IPS DF 6.9 (cell line): ENCODE measurements at regions not wholly inside any gene's neighbourhood (a gene's known extent, or its start where the extent isn't known, plus 50 kb on each side); places are given as distances from the start of the nearest gene placed in this dataset.
"Not testable (repeated sequence)": the region's sequence is repeated elsewhere in the genome, so short reads cannot be mapped to it uniquely, and the experiment has no call there.

Experiments
- DNase-seq: peaks from one replicate; pipeline ENCODE4 v3.0.0-alpha.2; 2013; ENCODE audit warnings: low read depth, low spot score
- H3K27ac ChIP-seq: one replicate; pipeline ENCODE4 v1.5.1; 2013; ENCODE audit warnings: low read length, control low read depth
- H3K27me3 ChIP-seq: 2 replicates; pipeline ENCODE4 v1.6.1; 2013; ENCODE audit warnings: mild to moderate bottlenecking, low read length; ENCODE audit not compliant: control insufficient read depth, insufficient read depth
- H3K36me3 ChIP-seq: 2 replicates; pipeline ENCODE4 v1.6.1; 2013; ENCODE audit warnings: low read length; ENCODE audit not compliant: control insufficient read depth, insufficient read depth
- H3K4me1 ChIP-seq: 2 replicates; pipeline ENCODE4 v1.6.1; 2013; ENCODE audit warnings: low read length; ENCODE audit not compliant: control insufficient read depth, insufficient read depth
- H3K4me3 ChIP-seq: 2 replicates; pipeline ENCODE4 v1.5.1; 2013; ENCODE audit warnings: mild to moderate bottlenecking, low read length
- H3K9me3 ChIP-seq: 2 replicates; pipeline ENCODE4 v1.6.1; 2013; ENCODE audit warnings: low read length, inconsistent platforms; ENCODE audit not compliant: control insufficient read depth, insufficient read depth
- whole genome bisulfite sequencing: extraction: QIAGEN DNeasy Blood & Tissue Kit; methylation state at CpG from one replicate; pipeline ENCODE4 v1.1.7; 2013; ENCODE audit warnings: mixed read lengths, missing lambda C conversion rate; ENCODE audit not compliant: insufficient read length, insufficient coverage; 5-methylcytosine and 5-hydroxymethylcytosine counted together

DNA sequence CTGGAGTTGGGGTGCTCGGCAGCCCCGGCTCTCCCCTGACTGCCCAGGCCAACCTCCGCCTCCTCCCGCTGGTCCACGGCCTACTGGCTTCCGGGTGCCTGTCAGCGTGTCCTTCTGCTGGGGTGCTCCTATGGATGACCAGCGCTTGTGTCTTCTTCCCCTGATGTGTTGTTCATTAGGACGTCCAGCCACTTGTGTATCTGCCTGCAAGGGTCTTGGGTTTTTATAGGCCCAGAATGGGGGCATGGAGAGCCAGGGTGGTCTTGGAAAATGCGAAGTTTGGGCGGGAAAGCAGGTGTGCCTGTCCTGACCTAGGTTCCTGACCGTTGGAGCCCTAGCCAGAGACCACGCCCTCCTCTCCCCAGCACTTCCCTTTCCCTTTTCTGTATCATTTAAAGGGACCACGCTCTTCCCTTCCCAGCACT is 139.8 kb downstream of the SLITRK5 start:
- Histone ChIP-seq H3K9me3 (no peaks in the 10 kb centered on the region), H3K36me3 (no peaks in the 10 kb centered on the region), H3K4me1 (no peaks in the 10 kb centered on the region), H3K27ac (no peak overlapping the region), H3K27me3 (no peaks in the 10 kb centered on the region), H3K4me3 (no peak overlapping the region)
- no peak for DNase-seq
- no CpG with 5 or more reads among the region's 14 CpGs for WGBS

DNA sequence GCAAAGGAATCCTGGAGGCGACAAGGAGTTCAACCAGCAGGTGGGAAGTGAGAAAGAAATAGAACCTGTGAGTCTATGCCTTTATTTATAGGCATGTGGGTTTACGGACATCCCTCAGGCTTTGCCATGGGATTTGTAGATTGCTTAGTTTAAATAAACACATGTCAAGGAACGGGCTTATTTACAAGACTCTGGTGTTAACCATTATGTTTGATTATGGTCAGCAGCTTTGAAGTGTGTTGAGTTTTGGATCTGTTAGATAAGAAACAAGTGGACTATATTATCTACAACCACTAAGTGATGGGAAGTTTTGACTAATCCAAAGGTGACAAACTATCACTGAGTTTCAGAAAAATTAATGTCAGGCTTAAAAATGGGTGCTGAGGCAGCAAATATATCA is 143.2 kb downstream of the SLITRK5 start:
- Histone ChIP-seq H3K4me3 (no peak overlapping the region), H3K9me3 (no peaks in the 10 kb centered on the region), H3K27me3 (no peaks in the 10 kb centered on the region), H3K4me1 (no peaks in the 10 kb centered on the region), H3K27ac (no peak overlapping the region), H3K36me3 (no peaks in the 10 kb centered on the region)
- no CpG with 5 or more reads among the region's 3 CpGs for WGBS
- no peak for DNase-seq

DNA sequence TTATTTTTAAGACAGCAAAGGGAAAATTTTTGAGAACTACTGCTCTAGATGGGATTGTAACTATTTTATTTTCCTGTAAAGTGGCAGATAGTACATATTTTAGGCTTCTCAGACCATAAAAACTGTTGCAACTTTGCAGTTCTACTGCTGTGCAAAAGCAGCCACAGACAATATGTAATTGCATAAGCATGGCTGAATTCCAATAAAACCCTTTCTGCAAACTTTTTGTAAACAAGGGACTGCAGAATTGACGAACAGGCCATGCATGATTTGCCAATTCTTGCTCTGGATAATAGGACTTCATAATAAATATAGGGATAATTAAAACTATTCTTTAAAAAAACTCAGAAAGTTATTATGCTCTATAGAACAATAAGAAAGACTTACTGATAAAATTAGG is 149.1 kb downstream of the SLITRK5 start:
- DNase-seq, result no peak
- H3K4me3 ChIP-seq, result no peak overlapping the region
- H3K27ac ChIP-seq, result no peak overlapping the region
- H3K27me3 ChIP-seq, result no peaks in the 10 kb centered on the region
- H3K4me1 ChIP-seq, result no peaks in the 10 kb centered on the region
- no CpG with 5 or more reads among the region's 1 CpG for WGBS
- no peaks in the 10 kb centered on the region for H3K9me3 ChIP-seq
- H3K36me3 ChIP-seq, result no peaks in the 10 kb centered on the region

DNA sequence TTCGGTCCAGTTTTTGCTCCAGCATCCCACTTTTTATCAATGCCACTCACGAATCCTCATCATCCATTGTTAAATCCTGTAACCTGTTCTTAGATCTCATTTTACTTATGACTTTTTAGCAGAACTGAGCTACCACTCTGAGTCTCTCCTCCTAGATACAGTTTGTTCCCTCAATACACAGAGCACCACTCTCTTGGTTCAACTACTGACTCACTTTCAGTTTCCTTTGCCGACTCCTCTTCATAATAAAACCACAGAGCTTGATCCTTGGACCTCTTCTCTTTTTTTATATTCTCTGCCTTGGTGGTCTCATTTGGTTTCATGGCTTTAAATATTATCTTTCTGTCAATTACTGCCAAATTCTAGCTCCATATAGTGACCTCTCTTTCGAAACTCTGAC is 150.3 kb downstream of the SLITRK5 start:
- WGBS, result no CpG with 5 or more reads among the region's 4 CpGs
- H3K9me3 ChIP-seq, result no peaks in the 10 kb centered on the region
- DNase-seq, result no peak
- no peaks in the 10 kb centered on the region for H3K4me1 ChIP-seq
- no peak overlapping the region for H3K27ac ChIP-seq
- no peak overlapping the region for H3K4me3 ChIP-seq
- no peaks in the 10 kb centered on the region for H3K27me3 ChIP-seq
- H3K36me3 ChIP-seq, result no peaks in the 10 kb centered on the region

DNA sequence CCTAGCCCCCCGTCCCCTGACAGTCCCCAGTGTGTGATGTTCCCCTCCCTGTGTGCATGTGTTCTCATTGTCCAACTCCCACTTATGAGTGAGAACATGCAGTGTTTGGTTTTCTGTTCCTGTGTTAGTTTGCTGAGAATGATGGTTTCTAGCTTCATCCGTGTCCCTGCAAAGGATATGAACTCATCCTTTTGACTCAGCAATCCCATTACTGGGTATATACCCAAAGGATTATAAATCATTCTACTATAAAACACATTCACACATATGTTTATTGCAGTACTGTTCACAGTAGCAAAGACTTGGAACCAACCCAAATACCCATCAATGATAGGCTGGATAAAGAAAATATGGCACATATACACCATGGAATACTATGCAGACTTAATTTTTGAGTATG is 155.1 kb downstream of the SLITRK5 start:
- H3K4me1 ChIP-seq, H3K27me3 ChIP-seq, H3K36me3 ChIP-seq, H3K9me3 ChIP-seq, H3K27ac ChIP-seq, H3K4me3 ChIP-seq, DNase-seq: not testable (repeated sequence)
- no CpG with 5 or more reads among the region's 2 CpGs for WGBS

DNA sequence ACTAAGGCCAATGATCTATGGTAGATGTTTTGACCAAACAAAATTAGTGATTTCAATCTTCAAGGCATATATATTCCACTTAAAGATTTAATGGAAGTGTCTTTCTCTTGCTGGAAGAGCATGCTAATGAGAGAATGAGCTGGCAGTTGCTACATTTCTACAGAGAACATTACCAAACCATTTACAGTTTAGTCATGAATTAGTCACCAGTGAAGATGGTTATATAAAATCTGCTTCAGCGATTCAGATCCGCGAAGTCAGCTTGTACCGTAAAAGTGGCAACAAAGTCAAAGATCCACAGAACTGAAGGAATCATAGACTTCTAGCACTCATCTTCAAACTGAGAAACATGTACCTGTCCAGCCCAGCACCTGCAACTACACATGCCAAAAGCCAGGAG is 156.3 kb downstream of the SLITRK5 start:
- DNase-seq, result no peak
- no peaks in the 10 kb centered on the region for H3K27me3 ChIP-seq
- H3K4me1 ChIP-seq, result no peaks in the 10 kb centered on the region
- no CpG with 5 or more reads among the region's 4 CpGs for WGBS
- H3K36me3 ChIP-seq, result no peaks in the 10 kb centered on the region
- H3K9me3 ChIP-seq, result no peaks in the 10 kb centered on the region
- H3K4me3 ChIP-seq, result no peak overlapping the region
- no peak overlapping the region for H3K27ac ChIP-seq

DNA sequence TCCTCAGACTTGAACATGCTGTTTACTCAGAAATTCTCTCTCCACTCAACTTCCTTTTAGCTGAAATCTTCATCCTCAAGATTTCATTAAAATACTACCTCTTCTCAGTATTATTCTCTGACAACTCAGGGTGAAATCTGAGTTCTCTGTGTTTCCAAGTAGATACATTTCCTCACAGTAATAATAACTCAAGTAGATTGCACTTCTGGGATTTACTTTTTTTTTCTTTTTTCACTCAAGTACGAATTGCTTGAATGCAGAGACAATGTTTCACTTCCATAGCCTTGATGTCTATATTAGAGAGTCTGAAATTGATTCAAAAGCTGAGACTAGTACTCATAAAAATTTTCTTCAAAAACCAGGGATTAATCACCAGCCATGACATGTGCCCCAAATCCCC is 166.4 kb downstream of the SLITRK5 start:
- Histone ChIP-seq H3K9me3 (no peaks in the 10 kb centered on the region), H3K27me3 (no peaks in the 10 kb centered on the region), H3K4me3 (no peak overlapping the region), H3K36me3 (no peaks in the 10 kb centered on the region), H3K27ac (no peak overlapping the region), H3K4me1 (no peaks in the 10 kb centered on the region)
- no CpG with 5 or more reads among the region's 1 CpG for WGBS
- DNase-seq, result no peak

DNA sequence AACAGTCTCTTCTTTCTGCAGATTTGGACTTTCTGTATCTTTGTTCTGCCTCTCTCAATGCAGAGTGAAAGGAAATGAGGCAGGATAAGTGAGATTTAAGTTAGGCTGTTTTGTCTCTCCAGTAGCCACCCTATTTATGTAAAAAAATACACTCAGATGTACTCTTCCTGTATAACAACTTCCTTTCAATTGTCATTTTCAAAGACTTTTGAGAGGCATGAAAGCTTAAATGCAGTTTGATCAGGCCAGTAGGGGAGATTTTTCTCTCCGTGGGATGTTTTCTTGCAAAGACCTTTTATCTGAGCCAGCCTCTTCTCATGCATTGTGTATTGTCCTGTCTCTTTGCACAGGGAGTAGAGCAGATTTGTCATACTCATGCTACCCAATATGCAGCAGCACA is 166.8 kb downstream of the SLITRK5 start:
- H3K9me3 ChIP-seq, result no peaks in the 10 kb centered on the region
- no peaks in the 10 kb centered on the region for H3K4me1 ChIP-seq
- H3K36me3 ChIP-seq, result no peaks in the 10 kb centered on the region
- H3K27ac ChIP-seq, result no peak overlapping the region
- DNase-seq, result no peak
- WGBS, result no CpG with 5 or more reads among the region's 1 CpG
- H3K4me3 ChIP-seq, result no peak overlapping the region
- no peaks in the 10 kb centered on the region for H3K27me3 ChIP-seq

DNA sequence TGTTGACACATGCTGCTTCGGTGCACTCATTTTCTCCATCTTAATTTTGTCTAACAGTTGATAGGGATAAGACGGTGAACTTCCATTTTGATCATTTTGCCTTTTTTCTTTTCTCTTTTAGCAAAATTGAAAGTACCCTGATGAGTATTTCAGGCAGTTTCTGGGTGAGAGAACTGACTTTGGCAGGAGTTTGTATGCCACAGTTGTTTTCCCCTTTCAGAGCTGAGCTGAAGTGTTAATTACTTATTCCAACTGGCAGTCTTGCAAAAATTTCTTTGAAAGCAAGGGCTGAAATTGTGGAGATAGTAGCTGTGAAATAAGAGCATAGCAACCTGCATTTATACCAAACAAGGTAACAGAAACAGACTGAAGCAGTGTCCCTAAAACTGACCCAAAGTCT is 180.2 kb downstream of the SLITRK5 start:
- no CpG with 5 or more reads among the region's 2 CpGs for WGBS
- DNase-seq, result no peak
- Histone ChIP-seq H3K27me3 (no peaks in the 10 kb centered on the region), H3K36me3 (no peaks in the 10 kb centered on the region), H3K27ac (no peak overlapping the region), H3K4me1 (no peaks in the 10 kb centered on the region), H3K4me3 (no peak overlapping the region), H3K9me3 (no peaks in the 10 kb centered on the region)

DNA sequence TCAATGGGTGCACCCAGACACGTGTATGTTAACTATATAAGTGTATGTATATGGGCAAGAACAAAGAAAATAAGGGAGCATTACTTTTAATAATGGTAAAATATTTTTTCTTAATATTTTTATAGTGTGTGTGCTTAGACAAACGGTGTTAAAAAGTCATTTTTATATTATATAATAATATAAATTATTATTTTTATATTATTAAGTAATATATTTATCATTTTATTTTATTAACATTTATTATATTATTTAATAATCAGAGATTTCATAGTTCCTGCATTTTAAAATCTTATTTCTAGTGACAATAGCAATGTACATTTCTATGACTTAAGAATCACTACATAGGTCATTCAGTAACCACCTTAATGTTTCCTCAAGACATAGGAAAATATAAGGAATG is 184.4 kb downstream of the SLITRK5 start:
- H3K4me1 ChIP-seq, result no peaks in the 10 kb centered on the region
- H3K27ac ChIP-seq, result no peak overlapping the region
- no CpG with 5 or more reads among the region's 2 CpGs for WGBS
- no peaks in the 10 kb centered on the region for H3K27me3 ChIP-seq
- DNase-seq, result no peak
- no peak overlapping the region for H3K4me3 ChIP-seq
- no peaks in the 10 kb centered on the region for H3K9me3 ChIP-seq
- no peaks in the 10 kb centered on the region for H3K36me3 ChIP-seq

DNA sequence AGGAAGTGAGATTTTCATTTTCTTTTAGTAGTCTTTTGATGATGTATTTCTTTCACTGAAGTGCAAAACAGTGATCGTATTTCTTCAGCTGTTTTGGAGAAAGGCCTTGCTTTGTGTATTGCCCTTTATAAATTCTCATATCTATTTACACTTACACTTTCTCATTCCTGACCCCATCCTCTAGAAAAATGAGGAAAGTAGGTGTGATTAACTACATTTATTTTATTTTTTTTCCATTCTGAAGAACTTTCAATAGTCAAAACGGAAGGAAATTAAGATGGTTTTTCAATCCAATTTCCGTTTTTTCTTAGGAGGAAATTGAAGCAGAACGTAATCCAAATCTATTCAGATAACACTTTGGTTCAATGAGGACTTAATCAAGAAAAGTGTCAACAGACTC is 188.1 kb downstream of the SLITRK5 start:
- H3K27ac ChIP-seq, result no peak overlapping the region
- H3K36me3 ChIP-seq, result no peaks in the 10 kb centered on the region
- no peaks in the 10 kb centered on the region for H3K4me1 ChIP-seq
- DNase-seq, result no peak
- H3K9me3 ChIP-seq, result no peaks in the 10 kb centered on the region
- H3K27me3 ChIP-seq, result no peaks in the 10 kb centered on the region
- no peak overlapping the region for H3K4me3 ChIP-seq
- no CpG with 5 or more reads among the region's 4 CpGs for WGBS
